PFSK-1 (cell line): ENCODE measurements at regions not wholly inside any gene's neighbourhood (a gene's known extent, or its start where the extent isn't known, plus 50 kb on each side); places are given as distances from the start of the nearest gene placed in this dataset.

ENCODE experiments used
- FOXP2 ChIP-seq: optimal IDR thresholded peaks from 2 replicates; pipeline ENCODE3; 2011; ENCODE audit warnings: borderline replicate concordance, control low read depth, inconsistent platforms; ENCODE audit not compliant: insufficient read depth; ENCODE audit errors: extremely low read length, extremely low read depth
- POLR2AphosphoS5 ChIP-seq: IDR thresholded peaks from 2 replicates; pipeline ENCODE4 v1.6.1; 2012; ENCODE audit warnings: low read depth, mild to moderate bottlenecking, control low read depth, low read length, moderate library complexity
- REST ChIP-seq, 2 experiments: IDR thresholded peaks; 2 replicates each; pipeline versions ENCODE4 v1.6.1 to v1.8.0; 2011 to 2012; ENCODE audit warnings: low read depth in 2 of 2, low read length in 2 of 2, control low read depth in 1 of 2, inconsistent platforms in 1 of 2, mild to moderate bottlenecking in 1 of 2, moderate library complexity in 1 of 2; ENCODE audit not compliant: insufficient read depth in 1 of 2
- SIN3A ChIP-seq: IDR thresholded peaks from 2 replicates; pipeline ENCODE4 v1.6.1; 2012; ENCODE audit warnings: mild to moderate bottlenecking, low read length, moderate library complexity, borderline replicate concordance; ENCODE audit not compliant: insufficient read depth
- TAF1 ChIP-seq: IDR thresholded peaks from 2 replicates; pipeline ENCODE4 v1.6.1; 2012; ENCODE audit warnings: low read length, control low read depth, borderline replicate concordance; ENCODE audit not compliant: insufficient read depth

DNA sequence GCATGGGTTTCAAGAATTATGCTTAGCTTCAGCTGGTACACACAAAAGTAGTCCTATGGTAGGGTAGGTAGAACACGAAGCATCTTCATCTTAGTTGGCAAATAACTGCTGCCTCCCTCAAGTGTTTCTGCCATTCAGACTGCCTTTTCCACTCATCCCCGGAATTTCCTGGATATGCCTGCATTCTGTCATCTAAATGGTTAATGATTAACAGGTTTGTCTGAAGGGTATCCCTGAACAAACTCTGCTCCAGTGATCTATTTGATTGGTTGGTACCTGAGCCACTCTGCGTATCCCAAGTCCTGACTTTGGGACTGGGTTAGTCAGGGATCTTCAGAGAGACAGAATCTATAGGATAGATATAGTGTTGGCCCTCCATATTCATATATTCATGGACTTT, 272.3 kb upstream of the RAG2 start:
- TF ChIP-seq TAF1 (no peak), POLR2AphosphoS5 (no peak), FOXP2 (no peak)

DNA sequence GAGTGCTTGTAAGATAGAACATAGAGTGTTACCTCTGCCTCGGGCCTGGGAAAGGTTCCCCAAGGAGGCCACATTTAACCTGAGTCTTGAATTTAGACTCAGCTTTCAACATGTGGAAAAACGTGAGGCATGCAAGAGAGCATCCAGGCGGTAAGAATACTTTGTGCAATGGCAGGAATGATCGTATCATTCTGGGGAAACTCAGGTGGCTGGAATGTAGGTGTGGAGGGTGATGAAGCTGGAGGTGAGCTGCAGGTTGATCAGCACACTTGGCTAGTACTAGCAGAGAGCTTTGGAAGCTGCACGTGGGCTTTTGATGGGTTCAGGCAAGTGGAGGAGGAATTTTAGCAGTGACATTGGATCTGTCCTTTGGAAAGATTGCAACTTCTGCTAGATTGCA, 270.3 kb upstream of the RAG2 start:
- TF ChIP-seq POLR2AphosphoS5 (no peak), REST (IDR thresholded peaks at IDR 0.05; ENCODE audit: insufficient read depth in 1 of 2, low read depth in 2 of 2, low read length in 2 of 2) (no peak), SIN3A (no peak), TAF1 (no peak), FOXP2 (no peak)

DNA sequence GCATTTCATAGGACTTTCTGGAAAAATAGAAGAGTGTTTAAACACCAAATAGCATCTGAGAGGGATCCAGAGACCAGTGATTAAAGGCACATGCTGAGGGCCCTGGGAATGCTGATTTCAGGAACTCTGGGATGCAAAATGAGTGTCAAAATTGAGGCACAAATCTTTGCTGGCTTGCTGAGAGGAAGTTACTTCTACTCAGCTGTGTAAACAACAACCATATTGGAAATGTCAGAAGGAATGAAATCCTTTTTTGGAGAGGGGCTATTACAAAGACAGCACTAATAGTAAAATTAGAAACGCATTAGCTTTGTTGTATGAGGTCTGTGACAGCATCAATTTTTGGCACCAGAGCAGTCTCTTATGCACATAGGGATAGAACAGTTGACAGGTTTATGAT, 267.8 kb upstream of the RAG2 start:
- TF ChIP-seq FOXP2: no peak
- no peak for TF ChIP-seq REST (IDR thresholded peaks at IDR 0.05; ENCODE audit: insufficient read depth in 1 of 2, low read depth in 2 of 2, low read length in 2 of 2)
- no peak for TF ChIP-seq POLR2AphosphoS5
- no peak for TF ChIP-seq TAF1
- no peak for TF ChIP-seq SIN3A

GRCh38 chr11:36854875-36855274, 256.8 kb upstream of the RAG2 start:
- no peak for TF ChIP-seq REST (IDR thresholded peaks at IDR 0.05; ENCODE audit: insufficient read depth in 1 of 2, low read depth in 2 of 2, low read length in 2 of 2)
- TF ChIP-seq FOXP2: no peak
- TF ChIP-seq SIN3A: no peak
- TF ChIP-seq POLR2AphosphoS5: no peak
- TF ChIP-seq TAF1: no peak

GRCh38 chr11:36848660-36849059, 250.6 kb upstream of the RAG2 start:
- TF ChIP-seq REST (IDR thresholded peaks at IDR 0.05; ENCODE audit: insufficient read depth in 1 of 2, low read depth in 2 of 2, low read length in 2 of 2) (no peak), POLR2AphosphoS5 (no peak), FOXP2 (no peak), TAF1 (no peak), SIN3A (no peak)

GRCh38 chr11:36840378-36840777, 242.3 kb upstream of the RAG2 start:
- TF ChIP-seq SIN3A (no peak), POLR2AphosphoS5 (no peak), REST (IDR thresholded peaks at IDR 0.05; ENCODE audit: insufficient read depth in 1 of 2, low read depth in 2 of 2, low read length in 2 of 2) (no peak), TAF1 (no peak), FOXP2 (no peak)
